DOHH2 (cell line): ENCODE measurements at regions not wholly inside any gene's neighbourhood (a gene's known extent, or its start where the extent isn't known, plus 50 kb on each side); places are given as distances from the start of the nearest gene placed in this dataset.

Source experiments
- H3F3A ChIP-seq: fragments of 200-600 bp; sonication (generic), shearing (Covaris generic); 2 replicates; pipeline ENCODE4 v1.6.0; 2016; ENCODE audit warnings: antibody characterized with exemption, mild to moderate bottlenecking; ENCODE audit not compliant: control insufficient read depth, insufficient read depth
- H3K27ac ChIP-seq: fragments of 200-600 bp; sonication (generic); 2 replicates; pipeline ENCODE4 v1.5.1; 2014; ENCODE audit warnings: low read depth, mild to moderate bottlenecking, low read length, moderate library complexity
- H3K27me3 ChIP-seq: fragments of 200-600 bp; sonication (generic); 2 replicates; pipeline ENCODE4 v1.6.1; 2014; ENCODE audit warnings: mild to moderate bottlenecking, low read length, mixed read lengths; ENCODE audit not compliant: control insufficient read depth
- H3K36me3 ChIP-seq: fragments of 200-600 bp; sonication (generic); 2 replicates; pipeline ENCODE4 v1.6.1; 2014; ENCODE audit warnings: mild to moderate bottlenecking, low read length, moderate library complexity, mixed read lengths; ENCODE audit not compliant: control insufficient read depth
- H3K4me1 ChIP-seq: fragments of 200-600 bp; sonication (generic); 2 replicates; pipeline ENCODE4 v1.6.1; 2014; ENCODE audit warnings: mild to moderate bottlenecking, low read length, mixed read lengths; ENCODE audit not compliant: control insufficient read depth
- H3K4me2 ChIP-seq: fragments of 200-600 bp; sonication (generic); 2 replicates; pipeline ENCODE4 v1.6.0; 2014; ENCODE audit warnings: mild to moderate bottlenecking, low read length, moderate library complexity
- H3K4me3 ChIP-seq: fragments of 200-600 bp; sonication (generic); 2 replicates; pipeline ENCODE4 v1.5.1; 2014; ENCODE audit warnings: mild to moderate bottlenecking, low read length, mixed read lengths
- H3K79me2 ChIP-seq: fragments of 200-600 bp; sonication (generic); 2 replicates; pipeline ENCODE4 v1.6.1; 2014; ENCODE audit warnings: mild to moderate bottlenecking, low read length, mixed read lengths; ENCODE audit not compliant: control insufficient read depth
- H3K9me2 ChIP-seq: fragments of 200-600 bp; sonication (generic); replicated peaks from 2 replicates; pipeline ENCODE4 v1.6.1; 2014; ENCODE audit warnings: mild to moderate bottlenecking, low read length, mixed read lengths; ENCODE audit not compliant: control insufficient read depth
- H3K9me3 ChIP-seq: fragments of 200-600 bp; sonication (generic); 2 replicates; pipeline ENCODE4 v1.6.1; 2014; ENCODE audit warnings: antibody characterized with exemption, low read length, mixed read lengths; ENCODE audit not compliant: control insufficient read depth, insufficient read depth
- H4K20me1 ChIP-seq: fragments of 200-600 bp; sonication (generic); 2 replicates; pipeline ENCODE4 v1.6.0; 2014; ENCODE audit warnings: low read depth, mild to moderate bottlenecking, antibody characterized with exemption, low read length, moderate library complexity; ENCODE audit not compliant: control insufficient read depth, insufficient read depth
- CTCF ChIP-seq: fragments of 200-600 bp; sonication (generic); IDR thresholded peaks from one replicate; pipeline ENCODE4 v1.5.1; 2014; ENCODE audit warnings: antibody characterized with exemption, mild to moderate bottlenecking, low read depth, low read length; ENCODE audit not compliant: poor library complexity, severe bottlenecking
- EZH2phosphoT487 ChIP-seq: fragments of 200-600 bp; sonication (generic); IDR thresholded peaks from 2 replicates; pipeline ENCODE4 v1.6.1; 2017; ENCODE audit warnings: borderline replicate concordance, mild to moderate bottlenecking, antibody characterized with exemption, low read length, moderate library complexity, mixed read lengths

GRCh38 chr1:221184131-221184794 lies 305.0 kb downstream of the HLX start:
- Histone ChIP-seq H3K4me2 (no peak overlapping the region), H3K9me2 (no peaks in the 10 kb centered on the region), H3K9me3 (no peaks in the 10 kb centered on the region), H3K4me1 (peaks cover 7% of the 10 kb centered on the region), H3K27me3 (no peaks in the 10 kb centered on the region), H3K27ac (no peak overlapping the region), H3F3A (no peaks in the 10 kb centered on the region), H3K4me3 (no peak overlapping the region), H3K36me3 (no peaks in the 10 kb centered on the region), H4K20me1 (no peaks in the 10 kb centered on the region), H3K79me2 (no peaks in the 10 kb centered on the region)
- TF ChIP-seq EZH2phosphoT487 (no peak), CTCF (no peak)

GRCh38 chr1:221187174-221187573 lies 307.9 kb downstream of the HLX start:
- Histone ChIP-seq H3K9me2 (no peaks in the 10 kb centered on the region), H3K4me3 (no peak overlapping the region), H3K36me3 (no peaks in the 10 kb centered on the region), H3K27me3 (no peaks in the 10 kb centered on the region), H3K4me1 (peaks cover 7% of the 10 kb centered on the region), H3K79me2 (no peaks in the 10 kb centered on the region), H3K27ac (no peak overlapping the region), H3K9me3 (no peaks in the 10 kb centered on the region), H3F3A (no peaks in the 10 kb centered on the region), H3K4me2 (no peak overlapping the region), H4K20me1 (no peaks in the 10 kb centered on the region)
- TF ChIP-seq CTCF (no peak), EZH2phosphoT487 (no peak)

- Histone ChIP-seq H3K27me3 (no peaks in the 10 kb centered on the region), H3K79me2 (no peaks in the 10 kb centered on the region), H3K4me2 (no peak overlapping the region)
Measured at GRCh38 chr1:221188458-221188857, 309.2 kb downstream of the HLX start.

GRCh38 chr1:221190249-221190648 lies 311.0 kb downstream of the HLX start:
- H4K20me1 ChIP-seq: no peaks in the 10 kb centered on the region
- no peaks in the 10 kb centered on the region for H3K27me3 ChIP-seq
- no peaks in the 10 kb centered on the region for H3K9me2 ChIP-seq
- H3K27ac ChIP-seq: no peak overlapping the region
- H3F3A ChIP-seq: no peaks in the 10 kb centered on the region
- H3K4me1 ChIP-seq: no peaks in the 10 kb centered on the region
- no peak overlapping the region for H3K4me2 ChIP-seq
- H3K4me3 ChIP-seq: no peak overlapping the region
- H3K36me3 ChIP-seq: no peaks in the 10 kb centered on the region
- H3K79me2 ChIP-seq: no peaks in the 10 kb centered on the region
- no peaks in the 10 kb centered on the region for H3K9me3 ChIP-seq
- TF ChIP-seq CTCF (no peak), EZH2phosphoT487 (no peak)

More at GRCh38 chr1:221188458-221188857, 309.2 kb downstream of the HLX start:
- TF ChIP-seq EZH2phosphoT487: no peak
- Histone ChIP-seq H3K9me2 (no peaks in the 10 kb centered on the region), H3K9me3 (no peaks in the 10 kb centered on the region), H3F3A (no peaks in the 10 kb centered on the region), H3K36me3 (no peaks in the 10 kb centered on the region), H4K20me1 (no peaks in the 10 kb centered on the region), H3K4me1 (no peaks in the 10 kb centered on the region; the same call in 1 of the 2 replicates), H3K4me3 (no peak overlapping the region), H3K27ac (no peak overlapping the region)
